GM12891 (cell line): ENCODE measurements at regions not wholly inside any gene's neighbourhood (a gene's known extent, or its start where the extent isn't known, plus 50 kb on each side); places are given as distances from the start of the nearest gene placed in this dataset.

ENCODE experiments used
- POLR2A ChIP-seq: IDR thresholded peaks from 2 replicates; pipeline ENCODE4 v1.6.1; 2011; ENCODE audit warnings: low read depth, low read length, control low read depth
- POLR2AphosphoS5 ChIP-seq: IDR thresholded peaks from 2 replicates; pipeline ENCODE4 v1.6.1; 2011; ENCODE audit warnings: low read depth, low read length, control low read depth
- TAF1 ChIP-seq: IDR thresholded peaks from 2 replicates; pipeline ENCODE4 v1.6.1; 2011; ENCODE audit warnings: low read depth, low read length, control low read depth

- no peak for TF ChIP-seq POLR2A
- no peak for TF ChIP-seq POLR2AphosphoS5
- TF ChIP-seq TAF1 = no peak
Observed at GRCh38 chrX:23127586-23127985, 127.8 kb downstream of the DDX53 start.
